KOPT-K1 (cell line): ENCODE measurements at regions not wholly inside any gene's neighbourhood (a gene's known extent, or its start where the extent isn't known, plus 50 kb on each side); places are given as distances from the start of the nearest gene placed in this dataset.
A peak's percentile ranks its signal among the peaks of the same experiment; 100 is the strongest.

Experiments used
- H3K27ac ChIP-seq: fragments of 200-600 bp; sonication (generic); 2 replicates; pipeline ENCODE4 v1.5.1; 2016; ENCODE audit warnings: antibody characterized with exemption, mild to moderate bottlenecking, low read depth, low read length; ENCODE audit not compliant: poor library complexity, severe bottlenecking
- H3K36me3 ChIP-seq: fragments of 200-600 bp; sonication (generic); 2 replicates; pipeline ENCODE4 v1.5.1; 2017; ENCODE audit warnings: antibody characterized with exemption, mild to moderate bottlenecking, low read length, moderate library complexity; ENCODE audit not compliant: insufficient read depth
- H3K9me3 ChIP-seq: fragments of 200-600 bp; sonication (generic); 2 replicates; pipeline ENCODE4 v1.5.1; 2017; ENCODE audit warnings: antibody characterized with exemption, low read length, mild to moderate bottlenecking; ENCODE audit not compliant: insufficient read depth, poor library complexity, severe bottlenecking

DNA sequence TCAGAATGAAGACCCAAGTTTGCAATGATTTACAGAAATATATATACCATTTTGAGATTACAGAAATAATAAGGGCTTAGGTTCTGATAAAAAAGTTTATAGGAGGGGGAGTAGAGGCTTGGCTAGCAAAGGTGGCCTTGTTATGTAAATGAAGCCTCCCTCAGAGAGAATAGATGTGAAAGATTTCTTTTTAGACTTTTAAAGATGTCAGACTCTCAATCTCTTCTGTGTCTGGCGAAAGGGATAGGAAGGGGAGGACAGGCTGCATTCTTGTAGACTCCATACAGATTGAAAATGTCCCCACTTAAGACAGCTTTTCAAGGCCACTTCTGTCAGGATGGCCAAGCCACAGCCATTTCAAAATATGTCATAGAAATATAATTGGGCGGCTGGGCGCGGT lies 63.1 kb upstream of the CLINT1 start:
- no peaks in the 10 kb centered on the region for H3K36me3 ChIP-seq
- no peak overlapping the region for H3K27ac ChIP-seq
- H3K9me3 ChIP-seq: no peaks in the 10 kb centered on the region

DNA sequence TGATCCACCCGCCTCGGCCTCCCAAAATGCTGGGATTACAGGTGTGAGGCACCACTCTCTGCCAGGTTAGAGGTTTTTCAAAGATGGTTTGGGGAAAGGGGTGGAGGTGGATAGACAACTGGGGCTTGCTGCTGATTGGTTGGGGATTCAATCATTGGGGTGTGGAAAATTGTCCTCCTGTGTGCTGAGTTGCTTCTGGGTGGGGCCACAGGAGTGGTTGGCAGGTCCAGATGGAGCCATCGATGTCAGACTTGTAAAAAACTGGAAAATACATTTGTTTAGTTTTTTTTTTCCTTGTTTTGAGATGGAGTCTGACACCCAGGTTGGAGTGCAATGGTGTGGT lies 61.9 kb upstream of the CLINT1 start:
- Histone ChIP-seq H3K27ac (peak overlapping the region; percentile 85), H3K9me3 (no peaks in the 10 kb centered on the region), H3K36me3 (no peaks in the 10 kb centered on the region)

DNA sequence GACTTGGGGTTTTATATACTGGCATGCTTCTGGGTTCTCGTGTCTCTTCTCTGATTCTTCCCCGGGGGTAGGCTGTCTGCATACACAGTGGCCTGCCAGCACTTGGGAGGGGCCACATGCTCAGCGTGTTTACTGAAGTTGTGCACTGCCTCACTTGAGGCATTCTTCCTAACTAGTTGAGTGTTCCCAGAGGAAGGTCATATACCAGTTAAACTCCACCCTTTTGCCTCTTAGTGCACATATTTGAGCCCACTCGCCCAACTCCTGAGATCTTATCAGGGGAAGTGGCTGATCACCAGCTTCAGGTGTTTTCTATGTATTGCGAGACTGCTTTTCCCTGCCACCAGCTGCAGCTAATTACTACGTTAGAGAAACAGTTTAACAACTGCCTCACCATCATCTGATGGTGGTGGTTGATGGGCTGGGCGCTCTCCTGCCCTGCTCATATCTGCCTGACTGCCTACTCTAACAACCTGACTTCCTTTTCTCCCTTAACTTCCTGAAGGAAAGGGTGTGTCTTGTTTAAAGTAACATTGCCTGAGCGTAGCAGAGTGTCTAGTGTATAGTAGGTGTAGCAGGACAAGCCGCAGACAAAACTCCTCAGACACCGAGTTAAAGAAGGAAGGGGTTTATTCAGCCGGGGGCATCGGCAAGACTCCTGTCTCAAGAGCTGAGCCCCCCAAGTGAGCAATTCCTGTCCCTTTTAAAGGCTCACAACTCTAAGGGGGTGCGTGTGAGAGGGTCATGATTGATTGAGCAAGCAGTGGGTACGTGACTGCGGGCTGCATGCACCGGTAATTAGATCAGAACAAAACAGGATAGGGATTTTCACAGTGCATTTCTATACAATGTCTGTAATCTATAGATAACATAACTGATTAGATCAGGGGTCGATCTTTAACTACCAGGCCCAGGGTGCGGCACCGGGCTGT lies 60.1 kb upstream of the CLINT1 start:
- Histone ChIP-seq H3K36me3 (no peaks in the 10 kb centered on the region), H3K27ac (peak overlapping the region; percentile 85), H3K9me3 (no peaks in the 10 kb centered on the region)

DNA sequence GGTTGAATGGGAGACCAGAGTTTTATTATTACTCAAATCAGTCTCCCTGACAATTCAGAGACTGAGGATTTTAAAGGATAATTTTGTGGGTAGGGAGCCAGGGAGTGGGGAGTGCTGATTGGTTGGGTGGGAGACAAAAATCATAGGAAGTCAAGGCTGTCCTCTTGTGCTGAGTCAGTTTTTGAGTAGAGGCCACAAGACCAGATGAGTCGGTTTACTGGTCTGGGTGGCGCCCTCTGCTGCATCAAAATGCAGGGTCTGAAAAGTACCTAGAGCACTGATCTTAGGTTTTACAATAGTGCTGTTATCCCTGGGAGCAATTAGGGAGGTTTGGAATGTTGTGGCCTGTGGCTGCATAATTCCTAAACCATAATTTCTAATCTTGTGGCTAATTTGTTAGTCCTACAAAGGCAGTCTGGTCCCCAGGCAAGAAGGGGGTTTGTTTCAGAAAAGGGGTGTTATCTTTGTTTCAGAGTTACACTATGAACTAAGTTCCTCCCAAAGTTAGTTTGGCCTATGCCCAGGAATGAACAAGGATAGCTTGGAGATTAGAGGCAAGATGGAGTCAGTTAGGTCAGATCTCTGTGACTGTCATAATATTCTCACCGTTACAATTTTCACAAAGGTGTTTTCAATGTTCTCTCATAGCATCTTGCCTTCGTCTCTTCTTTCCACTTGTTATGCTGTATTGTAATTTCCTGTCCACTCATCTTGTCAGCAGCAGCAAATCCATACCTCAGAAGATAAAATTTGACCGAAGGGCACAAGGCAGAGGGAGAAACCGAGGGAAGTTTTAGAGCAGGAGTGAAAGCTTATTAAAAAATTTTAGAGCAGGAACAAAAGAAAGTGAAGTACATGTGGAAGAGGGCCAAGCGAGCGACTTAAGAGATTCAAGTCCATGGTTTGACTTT lies 59.2 kb upstream of the CLINT1 start:
- no peaks in the 10 kb centered on the region for H3K9me3 ChIP-seq
- peak overlapping the region; percentile 85 for H3K27ac ChIP-seq
- no peaks in the 10 kb centered on the region for H3K36me3 ChIP-seq

DNA sequence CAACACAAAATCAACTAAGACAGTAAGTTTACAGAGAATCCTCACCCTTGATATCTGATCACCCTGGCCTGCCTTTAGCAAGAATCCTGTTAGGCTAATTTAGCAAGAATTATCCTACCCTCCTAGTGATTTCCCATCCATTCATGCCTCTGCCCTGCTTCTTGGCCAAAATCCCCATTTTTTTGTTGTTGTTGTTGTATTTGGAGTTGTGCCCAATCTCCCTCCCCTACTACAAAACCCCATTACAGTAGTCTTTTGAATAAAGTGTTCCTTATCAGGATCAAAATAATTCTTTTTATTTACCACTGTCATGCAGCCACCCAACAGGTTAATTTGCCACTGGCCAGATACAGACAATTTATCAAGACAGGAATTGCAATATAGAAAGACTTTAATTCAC lies 58.5 kb upstream of the CLINT1 start:
- no peaks in the 10 kb centered on the region for H3K36me3 ChIP-seq
- H3K27ac ChIP-seq: peak overlapping the region; percentile 85
- H3K9me3 ChIP-seq: no peaks in the 10 kb centered on the region

DNA sequence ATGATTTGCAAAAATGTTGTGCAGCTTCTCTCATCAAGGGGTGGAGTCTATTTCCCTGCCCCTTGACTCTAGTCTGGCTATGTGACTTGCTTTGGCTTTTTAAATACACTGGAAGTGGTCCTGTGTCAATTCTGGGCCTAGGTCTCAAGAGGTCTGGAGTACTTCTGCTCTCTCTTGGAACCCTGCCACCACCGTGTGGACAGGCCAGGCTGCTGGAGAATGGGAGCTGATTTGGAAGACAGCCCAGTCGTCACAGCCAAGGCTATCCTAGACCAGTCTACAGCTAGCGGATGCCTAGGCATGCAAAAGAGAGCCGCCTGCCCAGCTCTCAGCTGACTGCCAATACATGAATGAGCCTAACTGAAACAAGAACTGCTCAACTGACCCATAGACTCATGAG lies 56.7 kb upstream of the CLINT1 start:
- Histone ChIP-seq H3K27ac (no peak overlapping the region), H3K36me3 (no peaks in the 10 kb centered on the region), H3K9me3 (no peaks in the 10 kb centered on the region)

DNA sequence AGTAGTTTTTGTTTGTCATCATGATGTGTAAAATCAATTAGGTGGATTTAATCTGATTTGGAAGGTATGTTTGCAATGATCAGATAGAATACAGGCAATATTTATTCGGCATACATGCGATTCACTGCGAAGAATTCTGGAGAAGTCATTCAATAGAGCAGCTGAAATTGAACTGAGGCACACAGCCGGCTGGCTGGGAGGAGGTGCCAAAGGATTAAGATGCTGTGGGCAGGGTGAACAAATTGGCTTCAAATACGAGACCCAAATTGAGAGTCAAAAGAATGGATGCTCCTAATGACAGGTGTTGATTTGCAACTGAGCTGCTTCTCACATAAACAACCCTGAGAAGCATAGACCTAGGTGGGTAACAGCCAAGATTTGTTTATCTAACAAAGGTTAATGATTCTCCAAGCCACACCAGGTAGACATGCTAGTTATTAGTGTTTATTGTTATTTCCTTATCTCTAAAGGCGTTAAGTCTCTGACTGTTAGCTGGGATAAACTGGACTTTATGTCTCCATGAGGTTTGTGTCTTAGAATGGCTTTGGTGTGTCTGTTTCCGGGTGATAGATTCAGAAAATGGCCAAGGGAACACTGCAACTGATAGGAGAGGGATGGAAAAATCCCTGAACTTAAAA lies 55.3 kb upstream of the CLINT1 start:
- no peaks in the 10 kb centered on the region for H3K36me3 ChIP-seq
- H3K9me3 ChIP-seq: no peaks in the 10 kb centered on the region
- no peak overlapping the region for H3K27ac ChIP-seq

DNA sequence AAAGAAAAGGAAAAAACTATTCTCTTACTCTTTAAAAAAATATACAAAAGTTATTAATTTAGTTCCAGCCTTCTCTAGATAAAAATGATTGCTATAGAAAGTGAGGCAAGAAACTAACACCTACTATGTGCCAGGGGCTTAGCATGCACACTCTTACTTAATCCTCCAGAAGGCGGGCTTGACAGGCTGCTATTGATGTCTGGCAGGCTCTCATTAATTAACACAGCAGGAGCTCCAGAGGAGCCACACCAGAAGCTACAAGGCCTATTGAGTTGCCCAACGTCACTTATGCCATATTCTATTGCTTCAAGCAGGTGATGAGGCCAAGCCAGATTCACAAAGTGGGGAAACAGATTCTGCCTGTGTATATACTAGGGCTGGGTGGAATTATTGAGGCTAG lies 54.6 kb upstream of the CLINT1 start:
- no peaks in the 10 kb centered on the region for H3K9me3 ChIP-seq
- H3K36me3 ChIP-seq: no peaks in the 10 kb centered on the region
- no peak overlapping the region for H3K27ac ChIP-seq

DNA sequence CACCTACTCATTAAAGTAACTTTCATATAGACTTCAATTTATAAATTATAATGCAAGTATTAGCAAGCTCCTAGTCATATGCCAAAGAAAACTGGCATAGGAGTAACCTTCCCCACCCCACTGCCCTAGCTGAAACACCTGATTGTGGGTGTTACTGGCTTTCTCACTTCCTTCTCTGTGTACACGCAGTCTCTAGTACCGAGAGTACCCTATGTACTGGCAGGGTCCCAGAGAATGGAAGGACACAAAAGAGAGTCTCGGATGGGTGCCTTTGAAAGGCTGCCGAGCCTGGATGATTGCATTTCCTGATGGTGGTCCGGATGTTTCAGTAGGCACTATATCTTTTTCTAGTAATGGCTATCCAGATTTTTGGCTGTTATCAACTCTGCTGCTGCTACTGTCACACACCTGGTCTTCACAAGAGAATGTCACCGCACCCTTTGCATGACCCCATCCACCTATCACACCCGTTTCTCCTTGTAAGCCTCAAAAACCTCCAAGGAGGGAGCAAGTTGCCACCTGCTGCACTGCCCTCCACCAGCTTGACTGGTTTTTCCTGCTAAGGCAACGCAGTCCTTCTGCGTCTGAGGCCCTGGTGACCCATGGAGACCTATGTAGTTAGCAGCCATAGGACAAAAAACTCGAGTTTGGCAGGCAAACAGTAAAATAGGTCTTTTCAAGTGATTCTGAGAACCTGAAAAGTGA lies 53.8 kb upstream of the CLINT1 start:
- no peaks in the 10 kb centered on the region for H3K9me3 ChIP-seq
- H3K36me3 ChIP-seq: no peaks in the 10 kb centered on the region
- H3K27ac ChIP-seq: no peak overlapping the region

DNA sequence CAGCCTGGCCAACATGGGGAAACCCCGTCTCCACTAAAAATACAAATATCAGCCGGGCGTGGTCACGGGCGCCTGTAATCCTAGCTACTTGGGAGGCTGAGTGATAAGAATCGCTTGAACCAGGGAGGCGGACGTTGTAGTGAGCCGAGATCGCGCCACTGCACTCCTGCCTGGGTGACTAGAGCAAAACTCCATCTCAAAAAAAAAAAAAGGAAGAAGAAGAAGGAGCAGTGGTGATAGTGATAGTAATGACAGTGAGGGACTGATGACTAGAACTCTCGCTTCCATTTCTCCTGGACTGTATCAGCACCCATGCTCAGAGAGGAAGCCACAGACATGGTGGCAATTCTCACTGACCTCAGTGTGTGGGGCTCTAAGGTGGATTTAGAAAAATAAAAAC lies 52.6 kb upstream of the CLINT1 start:
- no peaks in the 10 kb centered on the region for H3K36me3 ChIP-seq
- H3K9me3 ChIP-seq: no peaks in the 10 kb centered on the region
- H3K27ac ChIP-seq: no peak overlapping the region
